ENCODE measurements at regions not wholly inside any gene's neighbourhood (a gene's known extent, or its start where the extent isn't known, plus 50 kb on each side); places are given as distances from the start of the nearest gene placed in this dataset.
"Not testable (repeated sequence)": the region's sequence is repeated elsewhere in the genome, so short reads cannot be mapped to it uniquely, and the experiment has no call there.

- no peak for DNase-seq (ENCODE audit: low spot score)
These were observed 161.1 kb upstream of the OLIG3 start for GRCh38 chr6:137655291-137655690.

DNA sequence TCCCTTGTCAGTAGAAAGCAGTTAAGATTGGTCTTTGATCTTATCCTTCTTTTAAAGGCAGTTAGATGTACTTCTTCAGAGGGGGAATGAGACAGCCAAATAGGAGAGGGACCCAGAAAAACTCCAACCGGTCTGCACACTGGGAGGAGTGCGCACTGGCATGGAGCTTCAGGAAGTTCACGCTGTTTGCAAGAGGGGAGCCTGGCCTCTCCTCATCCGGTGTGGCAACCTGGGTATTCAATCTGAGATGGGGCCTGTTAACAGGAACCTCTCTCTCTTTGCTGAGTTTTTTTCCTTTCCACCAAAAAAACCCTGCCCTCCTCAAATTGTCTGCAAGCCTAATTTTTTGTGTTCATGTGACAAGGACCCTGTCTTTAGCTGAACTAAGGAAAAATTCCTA, 162.5 kb upstream of the OLIG3 start:
- DNase-seq (ENCODE audit: low spot score) = no peak

DNA sequence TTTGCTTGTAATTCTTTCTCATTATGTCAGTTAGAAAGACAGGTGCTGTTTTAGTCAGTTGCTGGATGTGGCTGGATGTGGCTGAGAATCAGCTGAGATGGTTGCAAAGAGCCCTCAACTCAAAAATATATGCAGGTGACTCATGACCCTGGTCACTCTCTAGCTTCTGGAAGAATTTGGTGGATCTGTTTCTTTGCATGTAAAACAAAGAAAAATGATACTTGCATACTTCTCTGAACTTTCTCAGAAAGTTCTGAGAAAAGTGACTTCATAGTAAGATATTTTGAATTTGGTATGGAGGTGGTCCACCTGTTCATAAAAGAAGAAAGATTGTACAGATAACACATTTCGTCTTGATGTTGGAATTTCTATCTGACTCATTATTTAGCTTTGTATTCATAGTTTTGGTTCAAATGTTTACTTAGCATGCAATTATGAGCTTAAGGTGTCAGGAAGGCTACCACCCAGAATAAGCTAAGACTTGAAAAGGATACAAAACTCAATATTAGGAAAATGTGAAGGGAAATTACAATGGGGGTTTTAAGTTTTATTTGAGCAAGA, 163.2 kb upstream of the OLIG3 start:
- no peak for DNase-seq (ENCODE audit: low spot score)

DNA sequence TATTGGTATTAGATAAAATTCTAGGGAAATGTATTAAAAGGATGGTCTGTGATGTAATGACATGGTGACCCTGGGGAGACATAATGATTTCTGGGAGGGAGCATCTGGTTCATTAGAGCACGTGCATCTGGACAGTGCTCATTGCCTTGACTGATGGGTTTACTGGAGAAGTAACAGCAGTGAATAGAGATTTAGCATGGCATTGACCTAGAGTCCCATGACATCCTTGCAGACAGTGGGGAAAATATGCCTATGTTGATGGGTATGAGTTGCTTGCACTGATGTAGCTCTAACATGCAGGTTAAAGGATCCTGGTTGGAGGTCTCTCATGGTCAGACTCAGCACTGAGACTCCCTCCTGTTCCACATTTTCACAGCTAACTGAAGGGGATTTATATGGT, 164.1 kb upstream of the OLIG3 start:
- no peak for DNase-seq (ENCODE audit: low spot score)

DNA sequence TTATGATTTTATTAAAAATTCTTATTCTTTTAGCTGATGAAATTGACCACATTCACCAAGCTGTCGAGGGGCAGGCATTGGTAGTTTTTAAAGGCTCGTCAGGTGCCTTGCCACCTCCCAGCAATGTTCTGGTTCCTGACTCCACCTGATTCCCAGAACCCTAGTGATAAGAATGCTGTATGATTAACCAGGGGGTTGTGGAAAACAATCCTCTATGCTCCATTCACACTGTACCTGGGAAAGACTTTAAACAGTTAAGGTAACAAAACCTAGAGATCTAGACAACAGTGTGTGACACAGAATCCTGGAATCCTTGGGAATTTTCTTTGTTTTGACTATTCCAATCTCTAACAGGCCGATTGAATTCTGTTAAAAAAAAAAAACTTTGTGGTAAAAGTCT, 165.7 kb upstream of the OLIG3 start:
- DNase-seq (ENCODE audit: low spot score) = no peak

DNA sequence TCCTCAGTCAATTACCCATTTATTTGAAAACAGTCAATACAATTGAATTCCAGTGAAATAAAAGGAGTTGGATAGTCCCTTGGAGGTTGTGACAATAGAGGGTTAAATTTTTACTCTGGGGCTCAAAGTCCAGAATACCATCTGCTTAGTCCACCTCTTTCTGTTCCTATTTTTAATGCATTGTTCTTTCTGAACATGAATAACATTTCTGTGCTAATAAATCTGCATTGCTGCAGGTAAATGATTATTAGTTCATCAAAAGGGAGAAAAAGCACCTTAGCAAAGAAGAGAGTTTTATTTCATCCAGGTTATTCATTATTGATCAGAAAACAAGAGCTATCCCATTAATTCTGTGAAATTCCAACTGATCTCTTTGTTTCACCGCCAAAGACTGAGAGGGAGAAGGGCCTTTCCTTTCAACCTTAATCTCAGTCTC, 166.1 kb upstream of the OLIG3 start:
- DNase-seq (ENCODE audit: low spot score) = no peak

- DNase-seq (ENCODE audit: low spot score) = peak; percentile 61
These were observed 167.4 kb upstream of the OLIG3 start for GRCh38 chr6:137661601-137662000.

GRCh38 chr6:137664183-137664582, 170.0 kb upstream of the OLIG3 start:
- DNase-seq (ENCODE audit: low spot score) = no peak

- DNase-seq (ENCODE audit: low spot score) = no peak
These were observed 171.2 kb upstream of the OLIG3 start for GRCh38 chr6:137665342-137665934.

DNA sequence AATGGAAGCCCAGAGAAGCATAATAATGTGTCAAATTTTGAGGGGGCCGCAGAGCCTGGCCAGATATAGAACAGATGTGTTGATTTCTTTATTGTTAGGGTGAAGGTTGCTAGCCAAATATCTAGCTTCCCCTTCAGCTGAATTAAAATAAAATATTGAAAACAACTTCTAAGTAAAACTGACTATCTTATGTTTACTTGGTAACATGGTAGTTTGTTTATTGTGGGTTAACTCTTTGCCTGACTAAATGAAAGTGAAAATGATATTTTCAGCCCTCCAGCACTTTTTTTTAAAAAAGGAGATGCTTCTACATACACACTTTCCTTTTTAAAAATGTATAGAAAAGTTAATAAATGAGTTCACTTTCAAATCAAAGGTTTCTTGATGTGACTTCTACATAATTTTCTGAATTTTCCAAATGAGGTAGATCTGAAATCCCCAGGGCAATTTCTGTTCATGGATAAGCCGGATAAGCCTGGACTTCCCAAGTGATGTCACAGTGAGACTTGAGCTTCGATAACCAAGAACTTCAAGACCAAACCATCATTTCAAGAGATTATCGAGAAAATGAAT, 172.1 kb upstream of the OLIG3 start:
- DNase-seq (ENCODE audit: low spot score) = no peak

- DNase-seq (ENCODE audit: low spot score) = no peak
These were observed 179.4 kb upstream of the OLIG3 start for GRCh38 chr6:137673603-137674002.

DNA sequence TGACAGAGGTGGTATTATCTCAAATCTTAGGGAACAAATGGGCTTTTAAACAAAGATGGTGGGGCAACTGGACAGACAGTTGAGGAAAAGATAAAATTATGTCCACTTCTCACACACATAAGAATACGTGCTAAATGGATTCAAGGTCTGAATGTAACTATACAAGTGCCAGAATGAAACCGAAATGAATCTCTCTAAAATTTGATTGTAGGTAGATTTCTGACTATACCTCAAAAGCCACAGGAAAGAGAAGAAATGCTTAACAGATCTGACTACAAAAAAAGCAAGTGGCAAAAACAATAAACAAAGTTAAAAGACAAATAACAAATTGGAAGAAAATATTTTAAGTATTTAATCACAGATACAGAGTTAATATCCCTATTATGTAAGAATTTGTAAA, 182.7 kb upstream of the OLIG3 start:
- DNase-seq (ENCODE audit: low spot score) = no peak

- no peak for DNase-seq (ENCODE audit: low spot score)
These were observed 183.5 kb upstream of the OLIG3 start for GRCh38 chr6:137677709-137678108.

DNA sequence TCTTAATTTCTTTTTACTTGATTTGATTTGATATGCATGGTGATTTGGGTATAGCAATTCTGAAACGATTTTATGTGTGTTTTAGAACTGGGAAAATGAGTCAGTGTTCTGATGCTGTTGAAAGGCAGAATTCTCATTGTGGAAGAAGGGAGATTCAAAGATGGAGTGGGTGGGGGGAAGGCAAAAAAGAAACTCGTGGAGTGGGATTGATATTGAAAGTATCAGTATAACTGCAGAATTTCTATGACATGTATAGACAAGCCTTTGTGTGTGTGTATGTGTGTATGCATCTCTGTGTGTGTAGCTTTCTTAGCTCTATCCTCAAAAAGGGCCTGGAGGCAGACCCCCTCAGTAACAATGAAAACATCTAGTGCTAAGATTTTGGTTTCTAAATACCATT, 184.3 kb upstream of the OLIG3 start:
- no peak for DNase-seq (ENCODE audit: low spot score)

GRCh38 chr6:137680705-137681346, 186.2 kb upstream of the TNFAIP3 start:
- DNase-seq (ENCODE audit: low spot score) = no peak

DNA sequence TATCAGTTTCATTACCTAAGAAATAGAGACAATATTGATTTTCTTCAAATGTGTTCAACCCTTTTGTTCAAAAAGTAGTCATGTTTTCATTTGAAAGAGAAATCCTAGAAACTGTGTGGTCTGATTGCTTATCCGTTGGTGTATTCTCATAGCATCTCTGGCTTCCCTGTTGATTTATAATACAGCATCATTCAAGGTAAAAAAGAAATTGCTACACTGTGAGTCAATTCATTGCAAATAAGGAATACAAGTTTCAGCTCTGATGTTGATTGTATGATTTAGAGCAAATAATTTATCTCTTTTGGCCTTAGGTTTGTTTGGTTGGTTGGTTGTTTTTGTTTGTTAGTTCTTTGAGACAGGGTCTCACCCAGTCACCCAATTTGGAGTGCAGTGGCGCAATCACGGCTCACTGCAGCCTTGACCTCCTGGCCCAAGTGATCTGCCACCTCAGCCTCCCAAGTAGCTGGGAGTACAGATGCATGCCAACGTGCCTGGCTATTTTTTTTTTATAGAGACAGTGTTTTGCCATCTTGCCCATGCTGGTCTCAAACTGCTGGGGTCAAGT, 185.5 kb upstream of the TNFAIP3 start:
- DNase-seq (ENCODE audit: low spot score) = no peak

- not testable (repeated sequence) for DNase-seq (ENCODE audit: low spot score)
These were observed 184.4 kb upstream of the TNFAIP3 start for GRCh38 chr6:137682658-137683057.

- DNase-seq (ENCODE audit: low spot score) = no peak
These were observed 183.1 kb upstream of the TNFAIP3 start for GRCh38 chr6:137683916-137684315.

GRCh38 chr6:137685798-137686375, 181.2 kb upstream of the TNFAIP3 start:
- DNase-seq (ENCODE audit: low spot score) = no peak

DNA sequence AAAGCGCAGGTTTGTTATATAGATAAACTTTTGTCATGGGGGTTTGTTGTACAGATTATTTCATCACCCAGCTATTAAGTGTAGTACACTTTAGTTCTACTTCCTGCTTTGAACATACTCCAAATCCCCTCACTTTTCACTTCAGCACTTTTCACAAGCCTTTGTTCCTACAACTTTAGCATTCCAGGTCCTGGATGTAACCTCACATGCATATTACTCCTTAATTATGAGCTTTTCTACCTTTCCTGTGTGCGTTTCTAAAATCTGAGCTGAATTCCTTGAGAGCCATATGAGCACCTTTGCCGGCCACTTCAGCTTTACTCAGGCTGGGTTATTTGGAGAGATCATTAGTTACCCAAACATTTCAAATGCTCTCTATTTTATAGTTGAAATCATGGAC, 179.2 kb upstream of the TNFAIP3 start:
- no peak for DNase-seq (ENCODE audit: low spot score)

DNA sequence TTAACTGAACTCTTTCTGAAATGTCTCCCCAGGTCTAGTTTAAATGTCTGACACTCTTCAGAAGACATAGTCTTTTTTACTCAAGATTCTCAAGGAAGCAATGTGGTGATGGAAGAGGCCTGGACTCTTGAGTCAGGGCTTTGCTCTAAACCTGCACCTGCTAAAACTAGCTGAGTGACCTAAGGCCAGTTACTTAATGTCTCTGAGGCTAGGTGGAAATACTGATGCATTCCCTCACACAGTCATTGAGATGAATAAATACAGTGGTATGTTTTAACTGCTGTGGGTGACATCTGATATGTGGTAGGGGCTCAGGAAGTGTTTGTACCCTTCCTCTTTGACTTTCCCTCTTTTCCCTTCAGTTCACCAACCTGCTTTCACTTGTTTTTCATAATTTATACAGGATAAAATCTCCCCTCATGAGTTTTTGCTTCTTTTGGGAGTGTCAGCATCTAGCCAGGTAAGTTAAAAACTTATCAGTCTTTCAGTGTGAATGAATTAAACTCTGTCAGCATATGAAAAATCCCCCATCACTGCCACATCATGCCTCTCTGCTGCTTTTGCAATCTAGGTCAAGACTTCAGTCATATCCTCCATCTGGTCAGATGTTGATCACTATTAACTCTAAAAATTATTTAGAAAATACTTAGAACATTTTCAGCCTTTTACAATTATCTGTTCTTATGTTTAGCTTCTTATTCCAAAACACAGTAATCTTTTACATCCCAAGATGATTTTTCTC, 178.7 kb upstream of the TNFAIP3 start:
- no peak for DNase-seq (ENCODE audit: low spot score)

- no peak for DNase-seq (ENCODE audit: low spot score)
These were observed 177.7 kb upstream of the TNFAIP3 start for GRCh38 chr6:137689377-137689776.
